Esophagus squamous epithelium (tissue), 5 donors: ENCODE measurements at regions not wholly inside any gene's neighbourhood (a gene's known extent, or its start where the extent isn't known, plus 50 kb on each side); places are given as distances from the start of the nearest gene placed in this dataset.

Experiments
- DNase-seq: peaks from one replicate; lab custom pipeline; 2025; lab: John Stamatoyannopoulos, UW
- H3K27ac ChIP-seq, 4 donors: fragments of 200-600 bp; sonication (generic); one replicate each; pipeline ENCODE4 v1.5.1; 2016 to 2019; ENCODE audit warnings: mild to moderate bottlenecking in 1 of 4
- H3K27me3 ChIP-seq, 4 donors: fragments of 200-600 bp; sonication (generic); 1 replicate in 3 of 4; 2 replicates in 1 of 4; pipeline versions ENCODE4 v1.5.1 to v1.6.0; 2017 to 2021; ENCODE audit warnings: antibody characterized with exemption in 1 of 4
- H3K36me3 ChIP-seq, 3 donors: fragments of 200-600 bp; sonication (generic); one replicate each; pipeline ENCODE4 v1.5.1; 2016 to 2019
- H3K4me1 ChIP-seq, 3 donors: fragments of 200-600 bp; sonication (generic); one replicate each; pipeline ENCODE4 v1.5.1; 2017 to 2019
- H3K4me3 ChIP-seq, 4 donors: fragments of 200-600 bp; sonication (generic); 1 replicate in 3 of 4; 2 replicates in 1 of 4; pipeline ENCODE4 v1.5.1; 2016 to 2019; ENCODE audit warnings: mild to moderate bottlenecking in 2 of 4, moderate library complexity in 1 of 4
- H3K9me3 ChIP-seq, 3 donors: fragments of 200-600 bp; sonication (generic); one replicate each; pipeline ENCODE4 v1.5.1; 2016 to 2019
- POLR2A ChIP-seq, 4 donors: fragments of 450-650 bp; IDR thresholded peaks; one replicate each; pipeline ENCODE4 v1.6.1; 2017; ENCODE audit warnings: antibody characterized with exemption in 4 of 4, mild to moderate bottlenecking in 4 of 4, moderate library complexity in 3 of 4
- WGBS, 2 donors: methylation state at CpG; one replicate each; pipeline ENCODE4 v1.1.5; 2018; 5-methylcytosine and 5-hydroxymethylcytosine counted together
- intact Hi-C: fragments of 100-400 bp; cut with DNase I; formaldehyde crosslinking; loops from one replicate; pipeline ENCODE4 v1.15.0; 2022
- TF ChIP-seq, protein P1 (sequence below), 6 experiments: fragments of 450-650 bp in 4 of 6; fragments of 200-600 bp in 2 of 6; sonication (generic) in 2 of 6; IDR thresholded peaks; one replicate each; pipeline ENCODE4 v1.5.1; 2016 to 2019; ENCODE audit warnings: antibody characterized with exemption in 6 of 6, mild to moderate bottlenecking in 4 of 6, moderate library complexity in 4 of 6
- donor health status: DM: yes; HTN: yes; CAD: no.

DNA sequence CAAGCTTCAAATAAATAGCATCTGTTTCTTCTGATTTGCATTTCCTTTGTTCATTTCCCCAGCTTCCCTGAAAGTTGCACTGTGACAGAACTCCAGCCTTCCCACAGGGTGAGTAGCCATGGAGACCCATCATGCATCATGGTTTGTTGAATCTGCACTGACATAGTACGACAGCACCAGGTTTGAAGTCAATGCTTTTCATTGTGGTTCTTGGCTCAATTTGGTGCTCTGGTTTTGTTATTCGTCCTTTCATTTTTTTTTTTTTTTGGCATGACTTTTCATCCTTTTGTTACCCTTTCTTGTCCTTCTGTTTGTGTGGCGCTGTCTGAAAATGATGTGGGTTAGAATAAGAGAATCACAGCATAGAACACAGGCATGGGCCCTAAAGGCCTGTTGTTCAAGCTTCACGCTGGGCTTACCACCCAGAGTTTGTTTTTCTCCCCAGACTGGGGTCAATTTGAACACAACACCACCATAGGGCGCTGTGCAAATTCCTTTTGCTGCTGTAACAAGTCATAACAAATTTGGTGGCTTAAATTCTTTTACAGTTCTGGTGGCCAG is 206.2 kb upstream of the CDH10 start:
- Histone ChIP-seq H3K9me3 (peaks cover 0 to 8% (median 0%) of the 10 kb centered on the region in 3 donors), H3K4me1 (no peaks in the 10 kb centered on the region), H3K4me3 (no peak overlapping the region), H3K27me3 (no peaks in the 10 kb centered on the region), H3K27ac (no peak overlapping the region), H3K36me3 (no peaks in the 10 kb centered on the region)
- WGBS, 2 donors, result 58 to 61% methylated on average over 4 to 5 of the region's 5 CpGs
- intact Hi-C loops, result no loop called here
- TF ChIP-seq, protein P1, sequence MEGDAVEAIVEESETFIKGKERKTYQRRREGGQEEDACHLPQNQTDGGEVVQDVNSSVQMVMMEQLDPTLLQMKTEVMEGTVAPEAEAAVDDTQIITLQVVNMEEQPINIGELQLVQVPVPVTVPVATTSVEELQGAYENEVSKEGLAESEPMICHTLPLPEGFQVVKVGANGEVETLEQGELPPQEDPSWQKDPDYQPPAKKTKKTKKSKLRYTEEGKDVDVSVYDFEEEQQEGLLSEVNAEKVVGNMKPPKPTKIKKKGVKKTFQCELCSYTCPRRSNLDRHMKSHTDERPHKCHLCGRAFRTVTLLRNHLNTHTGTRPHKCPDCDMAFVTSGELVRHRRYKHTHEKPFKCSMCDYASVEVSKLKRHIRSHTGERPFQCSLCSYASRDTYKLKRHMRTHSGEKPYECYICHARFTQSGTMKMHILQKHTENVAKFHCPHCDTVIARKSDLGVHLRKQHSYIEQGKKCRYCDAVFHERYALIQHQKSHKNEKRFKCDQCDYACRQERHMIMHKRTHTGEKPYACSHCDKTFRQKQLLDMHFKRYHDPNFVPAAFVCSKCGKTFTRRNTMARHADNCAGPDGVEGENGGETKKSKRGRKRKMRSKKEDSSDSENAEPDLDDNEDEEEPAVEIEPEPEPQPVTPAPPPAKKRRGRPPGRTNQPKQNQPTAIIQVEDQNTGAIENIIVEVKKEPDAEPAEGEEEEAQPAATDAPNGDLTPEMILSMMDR (IDR thresholded peaks at IDR 0.05), result no peak
- no peak for DNase-seq

DNA sequence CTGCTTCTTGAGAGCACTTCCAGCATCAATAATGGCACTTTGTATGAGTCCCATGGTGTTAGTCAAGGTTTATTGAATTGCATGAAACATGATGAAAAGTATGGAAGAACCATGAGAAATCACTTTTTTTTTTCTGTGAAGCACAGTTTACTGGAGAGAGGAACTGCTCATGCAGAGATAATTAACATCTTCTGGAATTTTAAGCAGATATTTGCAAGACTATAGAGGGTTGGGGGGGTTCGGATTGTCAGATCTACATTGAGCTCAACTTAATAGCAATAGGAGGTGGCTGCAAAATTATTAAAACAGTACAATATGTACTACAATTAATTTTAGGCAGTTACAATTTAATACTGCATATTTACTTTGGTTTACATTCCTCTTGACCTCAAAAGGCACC is 204.4 kb upstream of the CDH10 start:
- no peak for TF ChIP-seq POLR2A (IDR thresholded peaks at IDR 0.05)
- TF ChIP-seq, protein P1 (IDR thresholded peaks at IDR 0.05), result no peak
- H3K4me1 ChIP-seq, result no peaks in the 10 kb centered on the region
- 38 to 70% methylated on average over 1 of the region's 1 CpG for WGBS, 2 donors
- H3K4me3 ChIP-seq, result no peak overlapping the region
- DNase-seq, result no peak
- intact Hi-C loops, result no loop called here
- peaks cover 0 to 8% (median 0%) of the 10 kb centered on the region in 3 donors for H3K9me3 ChIP-seq
- H3K27me3 ChIP-seq, result no peaks in the 10 kb centered on the region
- H3K36me3 ChIP-seq, result no peaks in the 10 kb centered on the region
- no peak overlapping the region for H3K27ac ChIP-seq

DNA sequence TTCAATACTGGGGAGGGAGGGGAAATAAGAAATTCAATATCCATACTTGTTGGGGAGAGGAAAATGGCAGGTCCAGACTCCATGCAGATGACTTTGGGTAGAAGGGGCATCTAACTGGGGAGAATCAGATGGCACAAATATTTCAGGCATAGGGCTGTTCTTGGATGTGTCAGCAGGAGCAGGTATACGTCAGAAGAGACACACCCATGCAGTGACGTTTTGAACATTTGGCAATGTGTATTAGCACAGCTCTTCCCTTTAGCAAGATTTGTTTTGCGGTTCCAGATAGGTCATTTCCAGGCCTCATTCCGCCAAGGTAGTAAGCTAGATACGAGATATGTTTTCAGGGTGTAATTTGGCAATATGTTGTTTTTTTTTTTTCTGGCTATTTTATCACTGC is 187.2 kb upstream of the CDH10 start:
- H3K36me3 ChIP-seq, result no peaks in the 10 kb centered on the region
- DNase-seq, result no peak
- no peaks in the 10 kb centered on the region for H3K9me3 ChIP-seq
- intact Hi-C loops, result no loop called here
- no peak overlapping the region for H3K27ac ChIP-seq
- H3K4me3 ChIP-seq, result no peak overlapping the region
- TF ChIP-seq, protein P1 (IDR thresholded peaks at IDR 0.05), result no peak
- TF ChIP-seq POLR2A (IDR thresholded peaks at IDR 0.05), result no peak
- no peaks in the 10 kb centered on the region for H3K27me3 ChIP-seq
- 71 to 72% methylated on average over 5 of the region's 5 CpGs for WGBS, 2 donors
- H3K4me1 ChIP-seq, result no peaks in the 10 kb centered on the region

DNA sequence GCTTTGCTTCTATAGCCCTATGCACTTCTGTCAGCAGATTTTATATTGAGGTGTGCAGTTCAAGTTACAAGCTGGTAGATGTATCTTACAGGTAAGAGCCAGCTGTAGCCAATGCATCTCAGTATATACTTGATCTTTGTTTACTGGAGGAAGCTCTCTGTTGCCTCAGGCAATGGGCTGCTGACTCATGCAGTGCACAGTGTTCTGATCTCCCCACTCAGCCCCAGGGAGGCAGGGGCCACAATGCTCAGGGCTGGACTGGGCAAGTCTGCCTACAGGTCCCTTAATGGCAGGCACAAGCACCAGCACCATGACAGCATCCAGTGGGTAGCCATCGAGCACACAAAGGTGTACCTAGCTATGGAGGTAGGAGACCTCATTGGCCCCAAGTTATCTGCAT is 178.8 kb upstream of the CDH10 start:
- WGBS, 2 donors, result no CpG with 5 or more reads among the region's 1 CpG
- H3K27ac ChIP-seq, result no peak overlapping the region
- no peaks in the 10 kb centered on the region for H3K27me3 ChIP-seq
- H3K4me1 ChIP-seq, result no peaks in the 10 kb centered on the region
- intact Hi-C loops, result no loop called here
- peaks cover 0 to 11% (median 0%) of the 10 kb centered on the region in 3 donors for H3K9me3 ChIP-seq
- TF ChIP-seq, protein P1 (IDR thresholded peaks at IDR 0.05), result no peak
- no peak for TF ChIP-seq POLR2A (IDR thresholded peaks at IDR 0.05)
- no peaks in the 10 kb centered on the region for H3K36me3 ChIP-seq
- no peak for DNase-seq
- no peak overlapping the region for H3K4me3 ChIP-seq

DNA sequence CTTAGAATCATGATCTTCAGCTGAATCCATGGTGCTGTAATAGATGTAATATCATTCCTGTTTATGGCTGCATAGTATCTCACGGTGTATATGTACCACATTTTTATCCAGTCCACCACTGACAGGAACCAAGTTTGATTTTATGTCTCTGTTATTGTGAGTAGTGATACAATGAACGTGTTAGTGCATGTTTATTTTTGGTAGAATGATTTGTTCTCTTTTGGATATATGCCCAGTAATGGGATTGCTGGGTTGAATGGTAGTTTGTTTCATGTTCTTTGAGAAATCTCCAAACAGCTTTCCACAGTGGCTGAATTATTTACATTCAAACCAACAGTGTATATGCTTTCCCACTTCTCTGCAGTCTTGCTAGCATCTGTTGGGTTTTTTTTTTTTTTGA is 175.1 kb upstream of the CDH10 start:
- Histone ChIP-seq H3K27me3 (no peaks in the 10 kb centered on the region), H3K4me1 (no peaks in the 10 kb centered on the region), H3K36me3 (no peaks in the 10 kb centered on the region), H3K9me3 (peaks cover 0 to 11% (median 0%) of the 10 kb centered on the region in 3 donors), H3K4me3 (no peak overlapping the region), H3K27ac (no peak overlapping the region)
- TF ChIP-seq, protein P1 (IDR thresholded peaks at IDR 0.05), result no peak
- no peak for TF ChIP-seq POLR2A (IDR thresholded peaks at IDR 0.05)
- intact Hi-C loops, result no loop called here
- no peak for DNase-seq
- 30 to 34% methylated on average over 2 of the region's 2 CpGs for WGBS, 2 donors
